GM23338 (cell line): ENCODE measurements at regions not wholly inside any gene's neighbourhood (a gene's known extent, or its start where the extent isn't known, plus 50 kb on each side); places are given as distances from the start of the nearest gene placed in this dataset.

Experiments
- CREB1 ChIP-seq: fragments of 250-450 bp; sonication (Bioruptor Pico); IDR thresholded peaks from 2 replicates; pipeline ENCODE4 v1.5.0; 2020; ENCODE audit warnings: low read depth, mild to moderate bottlenecking, moderate library complexity
- EZH2 ChIP-seq: fragments of 200-600 bp; sonication (generic); IDR thresholded peaks from one replicate; pipeline ENCODE4 v1.8.0; 2017; ENCODE audit warnings: antibody characterized with exemption, mild to moderate bottlenecking, low read depth; ENCODE audit not compliant: unreplicated experiment
- EZH2phosphoT487 ChIP-seq: fragments of 200-600 bp; sonication (generic); IDR thresholded peaks from one replicate; pipeline ENCODE4 v1.8.1; 2018; ENCODE audit warnings: antibody characterized with exemption; ENCODE audit not compliant: unreplicated experiment
- JUNB ChIP-seq: IDR thresholded peaks from one replicate; pipeline ENCODE4 v1.6.1; 2016; ENCODE audit warnings: antibody characterized with exemption; ENCODE audit not compliant: unreplicated experiment
- POLR2AphosphoS5 ChIP-seq: IDR thresholded peaks from 2 replicates; pipeline ENCODE4 v1.6.1; 2016; ENCODE audit warnings: antibody characterized with exemption, low read depth
- STAT1 ChIP-seq: IDR thresholded peaks from one replicate; pipeline ENCODE4 v1.6.1; 2016; ENCODE audit warnings: antibody characterized with exemption; ENCODE audit not compliant: unreplicated experiment
- ZNF114 ChIP-seq: fragments of 250-450 bp; sonication (Bioruptor Pico); IDR thresholded peaks from 2 replicates; pipeline ENCODE4 v1.5.0; 2020; ENCODE audit warnings: mild to moderate bottlenecking, moderate library complexity
- ZNF331 ChIP-seq: fragments of 250-450 bp; sonication (Bioruptor Pico); IDR thresholded peaks from 2 replicates; pipeline ENCODE4 v1.5.0; 2020; ENCODE audit warnings: low read depth, mild to moderate bottlenecking, moderate library complexity
- TF ChIP-seq, protein P1 (sequence below), 2 experiments: fragments of 200-600 bp in 1 of 2; sonication (generic) in 1 of 2; conservative IDR thresholded peaks; 2 replicates each; pipeline versions ENCODE4 v1.5.1 to v1.6.1; 2016 to 2017; ENCODE audit warnings: antibody characterized with exemption in 2 of 2, low read depth in 2 of 2, mild to moderate bottlenecking in 2 of 2, moderate library complexity in 1 of 2
- TF ChIP-seq, protein P2 (sequence below): IDR thresholded peaks from one replicate; pipeline ENCODE4 v1.6.1; 2018; ENCODE audit warnings: antibody characterized with exemption; ENCODE audit not compliant: unreplicated experiment
- TF ChIP-seq, protein P3 (sequence below): IDR thresholded peaks from 2 replicates; pipeline ENCODE4 v1.6.1; 2016; ENCODE audit warnings: antibody characterized with exemption
- TF ChIP-seq, protein P4 (sequence below): fragments of 250-450 bp; sonication (Bioruptor Pico); IDR thresholded peaks from 2 replicates; pipeline ENCODE4 v1.5.0; 2020; ENCODE audit warnings: mild to moderate bottlenecking, moderate library complexity

DNA sequence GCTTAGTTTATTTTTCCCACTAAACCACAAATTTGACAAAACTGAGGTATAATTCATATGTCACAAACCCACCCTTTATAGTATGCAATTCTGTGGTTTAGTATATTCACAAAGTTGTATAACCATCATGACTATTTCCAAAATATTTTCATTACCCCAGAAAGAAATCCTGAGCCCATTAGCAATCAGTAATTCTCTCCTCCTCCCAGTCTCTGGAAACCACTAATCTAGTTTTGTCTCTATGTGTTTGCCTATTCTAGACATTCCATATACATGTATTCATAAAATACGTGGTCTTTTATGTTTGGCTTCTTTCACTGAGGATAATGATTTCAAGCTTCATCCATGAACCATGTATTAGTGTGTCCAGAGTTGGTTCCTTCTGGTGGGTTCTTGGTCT lies 267.6 kb downstream of the AEBP2 start:
- TF ChIP-seq, protein P1, sequence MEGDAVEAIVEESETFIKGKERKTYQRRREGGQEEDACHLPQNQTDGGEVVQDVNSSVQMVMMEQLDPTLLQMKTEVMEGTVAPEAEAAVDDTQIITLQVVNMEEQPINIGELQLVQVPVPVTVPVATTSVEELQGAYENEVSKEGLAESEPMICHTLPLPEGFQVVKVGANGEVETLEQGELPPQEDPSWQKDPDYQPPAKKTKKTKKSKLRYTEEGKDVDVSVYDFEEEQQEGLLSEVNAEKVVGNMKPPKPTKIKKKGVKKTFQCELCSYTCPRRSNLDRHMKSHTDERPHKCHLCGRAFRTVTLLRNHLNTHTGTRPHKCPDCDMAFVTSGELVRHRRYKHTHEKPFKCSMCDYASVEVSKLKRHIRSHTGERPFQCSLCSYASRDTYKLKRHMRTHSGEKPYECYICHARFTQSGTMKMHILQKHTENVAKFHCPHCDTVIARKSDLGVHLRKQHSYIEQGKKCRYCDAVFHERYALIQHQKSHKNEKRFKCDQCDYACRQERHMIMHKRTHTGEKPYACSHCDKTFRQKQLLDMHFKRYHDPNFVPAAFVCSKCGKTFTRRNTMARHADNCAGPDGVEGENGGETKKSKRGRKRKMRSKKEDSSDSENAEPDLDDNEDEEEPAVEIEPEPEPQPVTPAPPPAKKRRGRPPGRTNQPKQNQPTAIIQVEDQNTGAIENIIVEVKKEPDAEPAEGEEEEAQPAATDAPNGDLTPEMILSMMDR (conservative IDR thresholded peaks at IDR 0.05; ENCODE audit: low read depth in 2 of 2), result no peak
- no peak for TF ChIP-seq EZH2
- no peak for TF ChIP-seq POLR2AphosphoS5
- TF ChIP-seq EZH2phosphoT487, result no peak
- no peak for TF ChIP-seq ZNF331
- TF ChIP-seq, protein P2, sequence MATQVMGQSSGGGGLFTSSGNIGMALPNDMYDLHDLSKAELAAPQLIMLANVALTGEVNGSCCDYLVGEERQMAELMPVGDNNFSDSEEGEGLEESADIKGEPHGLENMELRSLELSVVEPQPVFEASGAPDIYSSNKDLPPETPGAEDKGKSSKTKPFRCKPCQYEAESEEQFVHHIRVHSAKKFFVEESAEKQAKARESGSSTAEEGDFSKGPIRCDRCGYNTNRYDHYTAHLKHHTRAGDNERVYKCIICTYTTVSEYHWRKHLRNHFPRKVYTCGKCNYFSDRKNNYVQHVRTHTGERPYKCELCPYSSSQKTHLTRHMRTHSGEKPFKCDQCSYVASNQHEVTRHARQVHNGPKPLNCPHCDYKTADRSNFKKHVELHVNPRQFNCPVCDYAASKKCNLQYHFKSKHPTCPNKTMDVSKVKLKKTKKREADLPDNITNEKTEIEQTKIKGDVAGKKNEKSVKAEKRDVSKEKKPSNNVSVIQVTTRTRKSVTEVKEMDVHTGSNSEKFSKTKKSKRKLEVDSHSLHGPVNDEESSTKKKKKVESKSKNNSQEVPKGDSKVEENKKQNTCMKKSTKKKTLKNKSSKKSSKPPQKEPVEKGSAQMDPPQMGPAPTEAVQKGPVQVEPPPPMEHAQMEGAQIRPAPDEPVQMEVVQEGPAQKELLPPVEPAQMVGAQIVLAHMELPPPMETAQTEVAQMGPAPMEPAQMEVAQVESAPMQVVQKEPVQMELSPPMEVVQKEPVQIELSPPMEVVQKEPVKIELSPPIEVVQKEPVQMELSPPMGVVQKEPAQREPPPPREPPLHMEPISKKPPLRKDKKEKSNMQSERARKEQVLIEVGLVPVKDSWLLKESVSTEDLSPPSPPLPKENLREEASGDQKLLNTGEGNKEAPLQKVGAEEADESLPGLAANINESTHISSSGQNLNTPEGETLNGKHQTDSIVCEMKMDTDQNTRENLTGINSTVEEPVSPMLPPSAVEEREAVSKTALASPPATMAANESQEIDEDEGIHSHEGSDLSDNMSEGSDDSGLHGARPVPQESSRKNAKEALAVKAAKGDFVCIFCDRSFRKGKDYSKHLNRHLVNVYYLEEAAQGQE, result no peak
- TF ChIP-seq, protein P3, sequence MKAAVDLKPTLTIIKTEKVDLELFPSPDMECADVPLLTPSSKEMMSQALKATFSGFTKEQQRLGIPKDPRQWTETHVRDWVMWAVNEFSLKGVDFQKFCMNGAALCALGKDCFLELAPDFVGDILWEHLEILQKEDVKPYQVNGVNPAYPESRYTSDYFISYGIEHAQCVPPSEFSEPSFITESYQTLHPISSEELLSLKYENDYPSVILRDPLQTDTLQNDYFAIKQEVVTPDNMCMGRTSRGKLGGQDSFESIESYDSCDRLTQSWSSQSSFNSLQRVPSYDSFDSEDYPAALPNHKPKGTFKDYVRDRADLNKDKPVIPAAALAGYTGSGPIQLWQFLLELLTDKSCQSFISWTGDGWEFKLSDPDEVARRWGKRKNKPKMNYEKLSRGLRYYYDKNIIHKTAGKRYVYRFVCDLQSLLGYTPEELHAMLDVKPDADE, result no peak
- TF ChIP-seq CREB1, result no peak
- TF ChIP-seq STAT1, result no peak
- no peak for TF ChIP-seq JUNB
- TF ChIP-seq, protein P4, sequence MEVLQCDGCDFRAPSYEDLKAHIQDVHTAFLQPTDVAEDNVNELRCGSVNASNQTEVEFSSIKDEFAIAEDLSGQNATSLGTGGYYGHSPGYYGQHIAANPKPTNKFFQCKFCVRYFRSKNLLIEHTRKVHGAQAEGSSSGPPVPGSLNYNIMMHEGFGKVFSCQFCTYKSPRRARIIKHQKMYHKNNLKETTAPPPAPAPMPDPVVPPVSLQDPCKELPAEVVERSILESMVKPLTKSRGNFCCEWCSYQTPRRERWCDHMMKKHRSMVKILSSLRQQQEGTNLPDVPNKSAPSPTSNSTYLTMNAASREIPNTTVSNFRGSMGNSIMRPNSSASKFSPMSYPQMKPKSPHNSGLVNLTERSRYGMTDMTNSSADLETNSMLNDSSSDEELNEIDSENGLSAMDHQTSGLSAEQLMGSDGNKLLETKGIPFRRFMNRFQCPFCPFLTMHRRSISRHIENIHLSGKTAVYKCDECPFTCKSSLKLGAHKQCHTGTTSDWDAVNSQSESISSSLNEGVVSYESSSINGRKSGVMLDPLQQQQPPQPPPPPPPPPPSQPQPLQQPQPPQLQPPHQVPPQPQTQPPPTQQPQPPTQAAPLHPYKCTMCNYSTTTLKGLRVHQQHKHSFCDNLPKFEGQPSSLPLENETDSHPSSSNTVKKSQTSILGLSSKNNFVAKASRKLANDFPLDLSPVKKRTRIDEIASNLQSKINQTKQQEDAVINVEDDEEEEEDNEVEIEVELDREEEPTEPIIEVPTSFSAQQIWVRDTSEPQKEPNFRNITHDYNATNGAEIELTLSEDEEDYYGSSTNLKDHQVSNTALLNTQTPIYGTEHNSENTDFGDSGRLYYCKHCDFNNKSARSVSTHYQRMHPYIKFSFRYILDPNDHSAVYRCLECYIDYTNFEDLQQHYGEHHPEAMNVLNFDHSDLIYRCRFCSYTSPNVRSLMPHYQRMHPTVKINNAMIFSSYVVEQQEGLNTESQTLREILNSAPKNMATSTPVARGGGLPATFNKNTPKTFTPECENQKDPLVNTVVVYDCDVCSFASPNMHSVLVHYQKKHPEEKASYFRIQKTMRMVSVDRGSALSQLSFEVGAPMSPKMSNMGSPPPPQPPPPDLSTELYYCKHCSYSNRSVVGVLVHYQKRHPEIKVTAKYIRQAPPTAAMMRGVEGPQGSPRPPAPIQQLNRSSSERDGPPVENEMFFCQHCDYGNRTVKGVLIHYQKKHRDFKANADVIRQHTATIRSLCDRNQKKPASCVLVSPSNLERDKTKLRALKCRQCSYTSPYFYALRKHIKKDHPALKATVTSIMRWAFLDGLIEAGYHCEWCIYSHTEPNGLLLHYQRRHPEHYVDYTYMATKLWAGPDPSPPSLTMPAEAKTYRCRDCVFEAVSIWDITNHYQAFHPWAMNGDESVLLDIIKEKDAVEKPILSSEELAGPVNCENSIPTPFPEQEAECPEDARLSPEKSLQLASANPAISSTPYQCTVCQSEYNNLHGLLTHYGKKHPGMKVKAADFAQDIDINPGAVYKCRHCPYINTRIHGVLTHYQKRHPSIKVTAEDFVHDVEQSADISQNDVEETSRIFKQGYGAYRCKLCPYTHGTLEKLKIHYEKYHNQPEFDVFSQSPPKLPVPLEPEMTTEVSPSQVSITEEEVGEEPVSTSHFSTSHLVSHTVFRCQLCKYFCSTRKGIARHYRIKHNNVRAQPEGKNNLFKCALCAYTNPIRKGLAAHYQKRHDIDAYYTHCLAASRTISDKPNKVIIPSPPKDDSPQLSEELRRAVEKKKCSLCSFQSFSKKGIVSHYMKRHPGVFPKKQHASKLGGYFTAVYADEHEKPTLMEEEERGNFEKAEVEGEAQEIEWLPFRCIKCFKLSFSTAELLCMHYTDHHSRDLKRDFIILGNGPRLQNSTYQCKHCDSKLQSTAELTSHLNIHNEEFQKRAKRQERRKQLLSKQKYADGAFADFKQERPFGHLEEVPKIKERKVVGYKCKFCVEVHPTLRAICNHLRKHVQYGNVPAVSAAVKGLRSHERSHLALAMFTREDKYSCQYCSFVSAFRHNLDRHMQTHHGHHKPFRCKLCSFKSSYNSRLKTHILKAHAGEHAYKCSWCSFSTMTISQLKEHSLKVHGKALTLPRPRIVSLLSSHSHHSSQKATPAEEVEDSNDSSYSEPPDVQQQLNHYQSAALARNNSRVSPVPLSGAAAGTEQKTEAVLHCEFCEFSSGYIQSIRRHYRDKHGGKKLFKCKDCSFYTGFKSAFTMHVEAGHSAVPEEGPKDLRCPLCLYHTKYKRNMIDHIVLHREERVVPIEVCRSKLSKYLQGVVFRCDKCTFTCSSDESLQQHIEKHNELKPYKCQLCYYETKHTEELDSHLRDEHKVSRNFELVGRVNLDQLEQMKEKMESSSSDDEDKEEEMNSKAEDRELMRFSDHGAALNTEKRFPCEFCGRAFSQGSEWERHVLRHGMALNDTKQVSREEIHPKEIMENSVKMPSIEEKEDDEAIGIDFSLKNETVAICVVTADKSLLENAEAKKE (CRISPR knock-in tag), result no peak
- TF ChIP-seq ZNF114 (CRISPR knock-in tag), result no peak
